ENCODE measurements at regions not wholly inside any gene's neighbourhood (a gene's known extent, or its start where the extent isn't known, plus 50 kb on each side); places are given as distances from the start of the nearest gene placed in this dataset.

DNA sequence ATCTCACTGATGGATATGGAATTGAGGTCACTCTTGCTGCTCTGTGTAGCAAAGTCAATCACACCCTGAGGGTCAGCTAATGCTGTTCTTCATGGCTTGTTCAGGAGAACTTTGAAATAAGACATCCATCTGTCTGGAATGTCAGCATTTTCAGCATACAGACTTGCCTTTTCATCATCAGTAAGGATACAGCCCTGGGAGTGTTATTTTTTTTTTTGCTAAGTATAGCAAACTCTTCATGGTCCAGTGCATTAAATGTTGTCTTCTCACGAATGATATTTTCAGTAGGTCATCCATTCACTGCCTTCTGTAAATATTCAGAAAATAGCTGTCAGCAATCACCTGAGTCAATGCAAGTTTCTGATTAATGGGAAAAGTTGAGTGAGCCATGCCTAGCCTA lies 268.8 kb upstream of the SMIM31 start:
- Histone ChIP-seq H3K36me3 (no peaks in the 10 kb centered on the region), H3K9me3 (no peaks in the 10 kb centered on the region), H3K27me3 (replicated peaks; ENCODE audit: insufficient read depth) (no peaks in the 10 kb centered on the region), H3K4me1 (ENCODE audit: control insufficient read depth in 1 of 2, low read depth in 2 of 2) (no peaks in the 10 kb centered on the region), H3K27ac (no peak overlapping the region), H3K4me3 (no peak overlapping the region)
- ATAC-seq (ENCODE audit: insufficient number of reproducible peaks, low FRiP score, low read depth) (no peak), DNase-seq (ENCODE audit: low spot score) (no peak)
- TF ChIP-seq, protein P1, sequence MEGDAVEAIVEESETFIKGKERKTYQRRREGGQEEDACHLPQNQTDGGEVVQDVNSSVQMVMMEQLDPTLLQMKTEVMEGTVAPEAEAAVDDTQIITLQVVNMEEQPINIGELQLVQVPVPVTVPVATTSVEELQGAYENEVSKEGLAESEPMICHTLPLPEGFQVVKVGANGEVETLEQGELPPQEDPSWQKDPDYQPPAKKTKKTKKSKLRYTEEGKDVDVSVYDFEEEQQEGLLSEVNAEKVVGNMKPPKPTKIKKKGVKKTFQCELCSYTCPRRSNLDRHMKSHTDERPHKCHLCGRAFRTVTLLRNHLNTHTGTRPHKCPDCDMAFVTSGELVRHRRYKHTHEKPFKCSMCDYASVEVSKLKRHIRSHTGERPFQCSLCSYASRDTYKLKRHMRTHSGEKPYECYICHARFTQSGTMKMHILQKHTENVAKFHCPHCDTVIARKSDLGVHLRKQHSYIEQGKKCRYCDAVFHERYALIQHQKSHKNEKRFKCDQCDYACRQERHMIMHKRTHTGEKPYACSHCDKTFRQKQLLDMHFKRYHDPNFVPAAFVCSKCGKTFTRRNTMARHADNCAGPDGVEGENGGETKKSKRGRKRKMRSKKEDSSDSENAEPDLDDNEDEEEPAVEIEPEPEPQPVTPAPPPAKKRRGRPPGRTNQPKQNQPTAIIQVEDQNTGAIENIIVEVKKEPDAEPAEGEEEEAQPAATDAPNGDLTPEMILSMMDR (IDR thresholded peaks at IDR 0.05): no peak

GRCh38 chr4:164488114-164488513 lies 265.8 kb upstream of the SMIM31 start:
- Histone ChIP-seq H3K36me3 (no peaks in the 10 kb centered on the region), H3K4me1 (ENCODE audit: control insufficient read depth in 1 of 2, low read depth in 2 of 2) (no peaks in the 10 kb centered on the region), H3K4me3 (no peak overlapping the region), H3K27ac (no peak overlapping the region), H3K27me3 (replicated peaks; ENCODE audit: insufficient read depth) (no peaks in the 10 kb centered on the region), H3K9me3 (no peaks in the 10 kb centered on the region)
- TF ChIP-seq, protein P1 (IDR thresholded peaks at IDR 0.05): no peak
- ATAC-seq (ENCODE audit: insufficient number of reproducible peaks, low FRiP score, low read depth): no peak
- no peak for DNase-seq (ENCODE audit: low spot score)

- Histone ChIP-seq H3K36me3 (no peaks in the 10 kb centered on the region), H3K27ac (no peak overlapping the region), H3K9me3 (no peaks in the 10 kb centered on the region), H3K4me1 (ENCODE audit: control insufficient read depth in 1 of 2, low read depth in 2 of 2) (no peaks in the 10 kb centered on the region), H3K4me3 (no peak overlapping the region), H3K27me3 (replicated peaks; ENCODE audit: insufficient read depth) (no peaks in the 10 kb centered on the region)
- DNase-seq (ENCODE audit: low spot score) (no peak), ATAC-seq (ENCODE audit: insufficient number of reproducible peaks, low FRiP score, low read depth) (no peak)
- TF ChIP-seq, protein P1 (IDR thresholded peaks at IDR 0.05): no peak
Observed at GRCh38 chr4:164501074-164501473, 252.9 kb upstream of the SMIM31 start.

DNA sequence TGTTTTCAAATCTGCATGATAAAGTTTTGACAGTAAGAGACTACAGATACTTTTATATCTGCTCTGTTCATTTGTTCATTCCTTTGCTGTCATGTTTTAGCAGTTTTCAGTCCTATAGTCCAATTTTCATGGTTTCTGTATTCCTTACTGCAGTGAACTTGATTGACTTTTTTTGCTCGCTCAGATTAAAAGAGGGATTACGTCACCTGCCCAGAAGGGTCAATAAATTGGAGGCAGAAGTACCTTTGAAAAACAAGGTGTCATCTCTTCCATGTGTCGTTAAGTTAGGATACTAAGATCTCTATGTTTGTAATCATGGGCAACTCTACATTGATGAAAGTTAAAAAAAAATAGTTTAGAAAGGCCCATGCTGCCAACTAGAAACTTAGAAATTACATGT lies 250.1 kb upstream of the SMIM31 start:
- Histone ChIP-seq H3K4me1 (ENCODE audit: control insufficient read depth in 1 of 2, low read depth in 2 of 2) (no peaks in the 10 kb centered on the region), H3K4me3 (no peak overlapping the region), H3K27me3 (replicated peaks; ENCODE audit: insufficient read depth) (no peaks in the 10 kb centered on the region), H3K9me3 (no peaks in the 10 kb centered on the region), H3K36me3 (no peaks in the 10 kb centered on the region), H3K27ac (no peak overlapping the region)
- ATAC-seq (ENCODE audit: insufficient number of reproducible peaks, low FRiP score, low read depth): no peak
- TF ChIP-seq, protein P1 (IDR thresholded peaks at IDR 0.05): no peak
- DNase-seq (ENCODE audit: low spot score): no peak

GRCh38 chr4:164508097-164508496 lies 245.8 kb upstream of the SMIM31 start:
- Histone ChIP-seq H3K4me3 (no peak overlapping the region), H3K36me3 (no peaks in the 10 kb centered on the region), H3K9me3 (no peaks in the 10 kb centered on the region), H3K27ac (no peak overlapping the region), H3K27me3 (replicated peaks; ENCODE audit: insufficient read depth) (no peaks in the 10 kb centered on the region), H3K4me1 (ENCODE audit: control insufficient read depth in 1 of 2, low read depth in 2 of 2) (no peaks in the 10 kb centered on the region)
- TF ChIP-seq, protein P1 (IDR thresholded peaks at IDR 0.05): no peak
- DNase-seq (ENCODE audit: low spot score) (no peak), ATAC-seq (ENCODE audit: insufficient number of reproducible peaks, low FRiP score, low read depth) (no peak)
